ENCODE measurements at regions not wholly inside any gene's neighbourhood (a gene's known extent, or its start where the extent isn't known, plus 50 kb on each side); places are given as distances from the start of the nearest gene placed in this dataset.

GRCh38 chr12:78797196-78797931, 67.2 kb upstream of the SYT1 start:
- DNase-seq: no peak

GRCh38 chr12:78799649-78800048, 64.9 kb upstream of the SYT1 start:
- DNase-seq: no peak

GRCh38 chr12:78802593-78802992, 62.0 kb upstream of the SYT1 start:
- DNase-seq: no peak

GRCh38 chr12:78804262-78804661, 60.3 kb upstream of the SYT1 start:
- DNase-seq: no peak
